ENCODE measurements at regions not wholly inside any gene's neighbourhood (a gene's known extent, or its start where the extent isn't known, plus 50 kb on each side); places are given as distances from the start of the nearest gene placed in this dataset.

DNA sequence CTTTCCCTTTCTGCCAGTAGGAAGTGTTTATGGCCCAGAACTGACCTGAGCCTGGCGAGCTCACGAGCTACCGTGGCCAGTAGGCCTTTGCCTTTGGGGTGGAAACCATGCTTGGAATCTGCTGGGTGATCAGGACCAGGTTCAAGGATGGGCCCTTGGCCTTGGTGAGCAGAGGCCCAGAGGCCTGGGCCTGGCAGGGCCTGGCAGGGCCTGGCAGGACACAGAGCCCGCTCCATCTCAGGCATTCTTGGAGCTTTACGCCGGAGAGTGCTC lies 184.8 kb upstream of the RTL1 start:
- TF ChIP-seq SPI1 (IDR thresholded peaks at IDR 0.05; ENCODE audit: low read depth, low read length) (no peak), POLR2A (IDR thresholded peaks at IDR 0.05; ENCODE audit: low read depth, low read length) (no peak)
